ENCODE measurements at regions not wholly inside any gene's neighbourhood (a gene's known extent, or its start where the extent isn't known, plus 50 kb on each side); places are given as distances from the start of the nearest gene placed in this dataset.

GRCh38 chr3:99188936-99189335 is 287.4 kb upstream of the DCBLD2 start:
- H2AFZ ChIP-seq, result no peak overlapping the region
- H3K27me3 ChIP-seq, result no peaks in the 10 kb centered on the region
- no peak overlapping the region for H3K4me3 ChIP-seq
- H3K4me2 ChIP-seq, result no peak overlapping the region
- H3K27ac ChIP-seq, result no peak overlapping the region
- no peaks in the 10 kb centered on the region for H3K4me1 ChIP-seq (ENCODE audit: insufficient read depth)
- no peaks in the 10 kb centered on the region for H3K9me2 ChIP-seq (replicated peaks; ENCODE audit: insufficient read depth)
- H4K20me1 ChIP-seq (ENCODE audit: insufficient read depth, poor library complexity, severe bottlenecking), result no peaks in the 10 kb centered on the region
- H3K79me2 ChIP-seq, result no peaks in the 10 kb centered on the region
- DNase-seq (ENCODE audit: low spot score), result no peak
- H3K9me3 ChIP-seq (ENCODE audit: low read depth), result no peaks in the 10 kb centered on the region
- TF ChIP-seq EZH2phosphoT487 (IDR thresholded peaks at IDR 0.05; ENCODE audit: low read depth, severe bottlenecking, unreplicated experiment), result no peak
- no peak for TF ChIP-seq CTCF (IDR thresholded peaks at IDR 0.05; ENCODE audit: poor library complexity)
- TF ChIP-seq EZH2 (IDR thresholded peaks at IDR 0.05; ENCODE audit: borderline replicate concordance), result no peak
- H3K36me3 ChIP-seq (replicated peaks; ENCODE audit: insufficient read depth, low read depth), result no peaks in the 10 kb centered on the region

- no peak for DNase-seq (ENCODE audit: low spot score)
- Histone ChIP-seq H3K79me2 (no peaks in the 10 kb centered on the region), H3K36me3 (replicated peaks; ENCODE audit: insufficient read depth, low read depth) (no peaks in the 10 kb centered on the region), H2AFZ (no peak overlapping the region), H3K4me1 (ENCODE audit: insufficient read depth) (no peaks in the 10 kb centered on the region), H3K4me3 (no peak overlapping the region), H3K9me2 (replicated peaks; ENCODE audit: insufficient read depth) (no peaks in the 10 kb centered on the region), H3K27ac (no peak overlapping the region), H3K4me2 (no peak overlapping the region), H4K20me1 (ENCODE audit: insufficient read depth, poor library complexity, severe bottlenecking) (no peaks in the 10 kb centered on the region), H3K9me3 (ENCODE audit: low read depth) (no peaks in the 10 kb centered on the region), H3K27me3 (no peaks in the 10 kb centered on the region)
- WGBS (ENCODE audit: low lambda C conversion rate, missing lambda C conversion rate), result 100% methylated on average over 2 of the region's 2 CpGs
- TF ChIP-seq EZH2phosphoT487 (IDR thresholded peaks at IDR 0.05; ENCODE audit: low read depth, severe bottlenecking, unreplicated experiment) (no peak), EZH2 (IDR thresholded peaks at IDR 0.05; ENCODE audit: borderline replicate concordance) (no peak), CTCF (IDR thresholded peaks at IDR 0.05; ENCODE audit: poor library complexity) (no peak)
Observed at GRCh38 chr3:99186016-99186415, 284.5 kb upstream of the DCBLD2 start.

- 51% methylated on average over 4 of the region's 4 CpGs for WGBS (ENCODE audit: low lambda C conversion rate, missing lambda C conversion rate)
- H3K9me2 ChIP-seq (replicated peaks; ENCODE audit: insufficient read depth), result no peaks in the 10 kb centered on the region
Observed at GRCh38 chr3:99176169-99176964, 274.9 kb upstream of the DCBLD2 start.

More at GRCh38 chr3:99176169-99176964, 274.9 kb upstream of the DCBLD2 start:
- Histone ChIP-seq H3K4me1 (ENCODE audit: insufficient read depth) (no peaks in the 10 kb centered on the region), H3K4me3 (no peak overlapping the region), H4K20me1 (ENCODE audit: insufficient read depth, poor library complexity, severe bottlenecking) (no peaks in the 10 kb centered on the region), H3K4me2 (no peak overlapping the region), H3K9me3 (ENCODE audit: low read depth) (no peaks in the 10 kb centered on the region), H3K27ac (no peak overlapping the region), H3K36me3 (replicated peaks; ENCODE audit: insufficient read depth, low read depth) (no peaks in the 10 kb centered on the region), H2AFZ (no peak overlapping the region), H3K27me3 (no peaks in the 10 kb centered on the region), H3K79me2 (no peaks in the 10 kb centered on the region)
- no peak for DNase-seq (ENCODE audit: low spot score)
- TF ChIP-seq EZH2 (IDR thresholded peaks at IDR 0.05; ENCODE audit: borderline replicate concordance) (no peak), CTCF (IDR thresholded peaks at IDR 0.05; ENCODE audit: poor library complexity) (no peak), EZH2phosphoT487 (IDR thresholded peaks at IDR 0.05; ENCODE audit: low read depth, severe bottlenecking, unreplicated experiment) (no peak)
